RCC 7860 (cell line): ENCODE measurements at regions not wholly inside any gene's neighbourhood (a gene's known extent, or its start where the extent isn't known, plus 50 kb on each side); places are given as distances from the start of the nearest gene placed in this dataset.

Experiments used
- DNase-seq: peaks from one replicate; pipeline ENCODE4 v3.0.0-alpha.2; 2015; ENCODE audit warnings: low spot score
- FAIRE-seq: peaks from 2 replicates; lab custom pipeline; 2012; peaks lifted over from hg19 to GRCh38; lab: Jason Lieb, UNC

DNA sequence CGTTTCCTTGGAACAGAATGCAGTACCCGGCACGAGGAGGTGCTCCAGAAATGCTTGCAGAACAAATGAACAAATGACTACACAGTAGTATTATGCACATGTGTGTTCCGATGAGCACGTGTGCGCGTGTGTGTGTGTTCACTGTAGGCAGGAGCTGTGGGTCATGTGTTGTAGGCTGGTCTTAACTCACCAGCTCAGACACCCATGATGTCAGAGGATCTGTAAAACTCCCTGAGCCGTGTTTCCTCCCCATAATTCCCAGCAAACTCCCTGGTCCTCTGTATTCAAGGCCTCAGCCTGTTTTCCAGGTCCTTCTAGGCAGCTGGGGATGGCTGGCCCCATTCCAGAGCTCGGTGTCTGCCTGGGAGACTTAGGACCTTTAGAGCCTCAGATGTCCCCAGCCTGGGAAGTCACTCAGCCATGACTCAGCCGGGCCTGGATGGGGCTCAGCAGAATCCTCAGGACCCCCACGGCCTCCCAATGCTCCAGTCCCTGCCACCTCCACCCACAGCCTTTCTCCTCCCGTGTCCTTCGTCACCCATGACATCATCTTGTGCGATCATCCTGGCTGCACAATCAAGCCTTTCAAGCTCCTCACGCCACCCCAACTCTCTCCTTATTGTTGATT, 475.0 kb upstream of the SULF2 start:
- FAIRE-seq (no peak), DNase-seq (no peak)

DNA sequence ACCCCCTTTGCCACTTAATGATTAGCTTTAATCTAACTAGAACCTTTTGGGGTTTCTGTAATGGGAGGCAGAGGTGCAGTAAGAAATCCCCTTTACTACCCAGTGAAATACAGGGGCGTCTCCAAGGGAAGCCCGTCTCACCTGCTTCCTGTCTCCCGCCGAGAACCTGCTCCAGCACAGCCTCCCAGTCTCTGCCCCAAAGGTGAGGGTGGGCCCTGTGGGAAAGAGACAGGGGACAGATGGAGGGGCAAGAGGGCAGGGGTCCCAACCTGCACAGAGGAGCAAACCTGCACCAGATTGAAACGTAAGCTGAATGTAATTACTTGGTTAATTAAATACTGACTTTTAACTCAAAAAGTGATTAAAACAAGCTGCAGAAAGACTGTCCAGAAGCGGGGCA, 474.2 kb upstream of the SULF2 start:
- DNase-seq (no peak), FAIRE-seq (no peak)

DNA sequence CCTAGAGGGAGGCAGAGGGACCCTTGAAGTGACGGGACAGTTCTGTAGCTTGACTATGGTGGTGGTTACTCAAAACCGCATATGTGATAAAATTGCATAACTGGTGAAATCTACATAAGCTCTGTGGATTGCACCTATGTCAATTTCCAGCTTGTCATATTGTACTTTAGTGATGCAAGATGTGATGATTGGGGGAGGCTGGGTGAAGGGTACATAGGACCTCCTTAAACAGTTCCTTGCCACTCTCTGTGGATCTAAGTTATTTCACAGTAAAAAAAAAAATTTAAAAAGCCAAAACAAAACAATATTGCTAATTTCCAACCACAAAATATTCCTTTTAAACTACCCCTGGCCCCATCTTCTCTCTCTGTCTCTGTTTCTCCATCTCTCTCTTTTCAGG, 472.6 kb upstream of the SULF2 start:
- no peak for DNase-seq
- no peak for FAIRE-seq

DNA sequence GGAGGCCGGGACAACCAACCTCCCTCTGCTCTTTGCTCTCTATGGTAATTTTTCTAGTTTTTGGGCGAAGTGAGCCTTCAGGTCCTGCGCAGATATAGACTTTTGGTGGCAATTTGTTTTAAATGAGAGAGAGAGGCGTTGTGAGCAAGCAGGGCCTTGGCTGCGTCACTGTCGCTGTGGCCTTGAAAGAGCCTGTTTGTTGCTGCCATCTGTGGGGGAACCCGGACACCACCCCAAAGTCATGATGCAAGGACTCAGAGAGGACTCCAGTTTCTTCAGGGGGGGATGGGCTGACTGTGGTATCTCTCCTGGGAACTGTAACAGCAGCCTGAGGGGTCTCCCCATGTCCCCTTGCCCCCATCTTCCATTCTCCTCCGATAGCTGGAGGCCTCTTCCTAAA, 462.7 kb upstream of the SULF2 start:
- DNase-seq: no peak
- no peak for FAIRE-seq

DNA sequence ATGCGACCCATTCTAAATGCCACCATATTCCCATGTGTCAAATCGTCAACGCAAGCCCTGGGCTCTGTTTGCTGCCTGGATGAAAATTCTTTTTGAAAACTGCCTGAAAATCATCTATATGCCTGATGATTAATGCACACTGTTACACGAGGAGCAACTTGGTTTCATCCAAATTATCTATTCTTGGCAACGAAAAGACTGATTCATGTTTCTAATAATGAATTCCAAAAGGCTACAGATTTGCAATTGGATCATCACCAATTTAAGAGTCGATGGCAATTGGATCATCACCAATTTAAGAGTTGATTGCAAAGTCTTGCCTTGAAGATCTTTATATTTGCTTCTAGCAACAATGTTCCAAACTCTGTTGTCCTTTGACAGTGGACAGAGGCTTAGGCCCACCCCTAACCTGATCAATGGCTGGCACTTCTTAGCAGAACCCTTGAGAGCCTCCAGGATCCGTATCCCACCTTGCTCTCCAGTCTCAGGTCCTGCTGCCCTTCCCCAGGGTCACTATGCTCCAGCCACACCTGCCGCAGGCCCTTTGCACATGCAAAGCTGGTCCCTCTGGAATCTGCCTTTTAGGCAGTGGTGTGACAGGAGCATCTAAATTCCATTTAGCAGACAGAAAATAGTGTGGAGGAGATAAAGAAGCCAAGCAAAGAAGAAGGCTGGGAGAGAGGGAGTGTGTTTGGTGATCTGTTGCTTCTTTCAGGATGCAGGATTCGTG, 460.9 kb upstream of the SULF2 start:
- no peak for DNase-seq

DNA sequence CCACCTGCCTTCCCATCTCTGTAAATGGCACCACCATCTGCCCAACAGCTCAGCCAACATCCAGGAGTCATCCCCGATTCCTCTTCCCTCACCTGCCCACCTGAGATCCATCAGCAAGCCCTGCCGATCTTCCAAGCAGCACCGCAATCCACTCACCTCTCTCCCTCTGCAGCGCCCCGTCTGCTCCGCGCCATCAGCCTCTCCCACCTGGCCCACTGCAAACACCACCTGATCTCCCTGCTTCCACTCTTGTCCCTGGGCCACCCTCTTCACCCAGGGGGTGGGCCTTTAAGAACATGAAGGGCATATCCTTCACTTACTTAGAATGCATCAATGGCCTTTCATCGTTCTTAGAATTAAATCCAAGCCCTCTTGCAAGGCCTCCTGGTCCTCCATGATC, 457.3 kb upstream of the SULF2 start:
- FAIRE-seq: no peak
- DNase-seq: no peak

More for the DNA sequence above, 460.9 kb upstream of the SULF2 start:
- no peak for FAIRE-seq

DNA sequence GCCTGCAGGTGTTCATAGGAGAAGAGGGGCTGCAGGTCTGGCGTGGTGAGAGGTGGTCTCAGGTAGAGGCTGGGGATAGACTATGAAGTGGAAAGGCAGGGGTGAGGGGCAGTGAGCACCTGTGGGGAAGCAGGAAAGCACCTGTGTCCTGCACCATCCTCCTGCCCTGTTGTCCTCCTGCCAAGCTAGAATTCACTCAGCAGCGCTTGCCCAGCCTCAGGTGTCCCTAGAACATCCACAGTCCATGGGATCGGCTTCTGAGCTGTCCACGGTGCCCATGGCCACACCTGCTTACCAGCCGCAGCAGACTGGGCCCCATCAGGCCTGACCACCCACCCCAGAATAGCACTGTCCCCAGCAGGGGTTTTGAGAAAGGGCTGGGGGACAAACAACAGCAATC, 456.2 kb upstream of the SULF2 start:
- DNase-seq (no peak), FAIRE-seq (no peak)

DNA sequence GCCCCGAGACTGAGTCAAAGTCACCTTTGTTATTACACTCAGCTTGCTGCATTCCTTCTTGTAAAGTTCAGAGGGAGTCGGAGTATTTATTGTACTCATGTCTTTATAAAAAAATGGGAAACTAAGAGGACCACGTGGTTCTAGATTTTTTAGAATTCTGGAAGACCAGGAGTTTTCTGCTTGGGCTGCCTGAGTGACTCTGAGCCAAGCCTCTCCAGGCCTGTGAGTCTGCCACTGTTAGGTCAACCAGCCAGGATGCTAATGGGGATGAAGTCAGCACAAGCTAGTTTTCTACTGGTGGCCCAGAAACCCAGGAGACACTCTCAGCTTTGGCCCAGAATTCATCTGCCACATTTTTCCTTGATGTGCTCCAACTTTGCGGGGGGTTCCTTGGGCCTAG, 453.5 kb upstream of the SULF2 start:
- DNase-seq (no peak), FAIRE-seq (no peak)

DNA sequence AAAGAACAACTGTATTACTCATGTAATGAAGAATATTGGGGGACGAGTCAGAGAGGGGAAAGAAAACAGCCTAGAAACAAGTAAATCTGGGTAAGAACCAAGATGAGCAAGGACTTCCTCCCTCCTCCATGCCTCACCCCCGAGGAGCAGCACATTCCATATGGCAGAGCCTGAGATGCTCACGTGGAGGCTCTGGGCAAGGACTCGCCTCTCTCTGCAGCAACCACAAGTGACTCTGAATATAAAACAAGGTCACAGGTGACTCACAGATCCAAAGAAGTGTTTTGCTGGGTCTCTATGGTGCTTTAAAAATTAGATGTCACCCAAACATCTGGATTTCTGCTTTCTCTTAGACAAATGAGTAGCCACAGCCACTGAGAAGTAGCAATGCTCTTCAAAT, 453.0 kb upstream of the SULF2 start:
- no peak for FAIRE-seq

DNA sequence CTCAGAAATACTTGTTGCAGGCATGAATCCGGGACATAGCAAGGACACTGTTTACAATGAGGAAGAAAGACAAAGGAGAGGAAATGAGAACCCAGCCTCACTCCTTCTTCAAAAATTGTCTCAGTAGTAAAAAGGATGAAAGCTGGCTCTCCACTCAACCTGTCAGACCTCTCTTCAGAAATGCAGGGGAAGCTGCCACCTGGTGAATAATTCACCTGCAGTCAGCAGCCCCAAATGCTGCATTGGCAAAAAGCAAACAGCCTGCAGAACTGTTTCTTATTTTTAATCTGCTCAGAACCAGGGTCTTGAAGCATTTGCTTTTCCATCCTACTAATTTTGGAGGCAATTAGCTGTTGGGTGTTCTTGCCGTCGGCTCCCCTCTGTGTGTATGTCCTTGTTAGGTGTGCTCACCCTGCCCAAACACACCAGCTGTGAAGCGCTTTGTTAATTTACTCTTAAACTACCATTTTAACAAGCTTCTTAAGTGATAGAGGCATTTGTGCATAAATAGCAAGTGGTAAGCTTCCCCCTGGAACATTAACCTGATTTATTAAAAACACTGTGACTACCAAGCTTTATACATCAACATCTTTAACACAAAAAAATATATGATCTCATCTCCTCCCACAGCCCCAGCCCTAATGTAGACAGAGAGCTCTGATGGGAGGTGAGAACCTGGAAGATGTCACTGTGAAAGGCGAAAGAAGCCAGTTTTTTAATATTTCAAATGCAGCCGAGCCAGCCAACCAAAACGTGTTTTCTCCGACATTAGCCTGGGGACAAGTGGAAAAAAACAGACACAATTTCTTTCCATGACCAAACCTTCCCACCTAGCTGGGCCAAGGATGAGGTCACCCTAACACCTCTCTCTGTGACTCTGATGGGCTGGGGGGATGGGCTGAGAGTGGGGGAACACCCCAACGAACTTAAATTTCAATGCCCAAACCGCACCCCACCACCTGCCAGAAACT, 451.0 kb upstream of the SULF2 start:
- FAIRE-seq: no peak
- no peak for DNase-seq

More for the DNA sequence above, 453.0 kb upstream of the SULF2 start:
- no peak for DNase-seq

DNA sequence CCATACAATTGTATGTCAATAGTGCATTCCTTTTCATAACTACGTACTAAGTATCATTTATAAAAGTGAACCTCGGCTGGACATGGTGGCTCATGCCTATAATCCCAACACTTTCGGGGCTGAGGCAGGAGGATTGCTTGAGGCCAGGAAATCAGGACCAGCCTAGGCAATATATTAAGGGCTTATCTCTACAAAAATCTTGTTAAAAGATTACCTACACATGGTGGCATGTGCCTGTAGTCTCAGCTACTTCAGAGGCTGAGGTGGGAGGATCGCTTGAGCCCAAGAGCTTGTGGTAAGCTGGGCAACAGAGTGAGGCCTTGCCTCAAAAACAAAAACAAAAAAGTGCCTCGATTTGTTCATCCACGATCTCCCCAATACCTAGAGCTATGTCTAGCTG, 449.7 kb upstream of the SULF2 start:
- DNase-seq (no peak), FAIRE-seq (no peak)

DNA sequence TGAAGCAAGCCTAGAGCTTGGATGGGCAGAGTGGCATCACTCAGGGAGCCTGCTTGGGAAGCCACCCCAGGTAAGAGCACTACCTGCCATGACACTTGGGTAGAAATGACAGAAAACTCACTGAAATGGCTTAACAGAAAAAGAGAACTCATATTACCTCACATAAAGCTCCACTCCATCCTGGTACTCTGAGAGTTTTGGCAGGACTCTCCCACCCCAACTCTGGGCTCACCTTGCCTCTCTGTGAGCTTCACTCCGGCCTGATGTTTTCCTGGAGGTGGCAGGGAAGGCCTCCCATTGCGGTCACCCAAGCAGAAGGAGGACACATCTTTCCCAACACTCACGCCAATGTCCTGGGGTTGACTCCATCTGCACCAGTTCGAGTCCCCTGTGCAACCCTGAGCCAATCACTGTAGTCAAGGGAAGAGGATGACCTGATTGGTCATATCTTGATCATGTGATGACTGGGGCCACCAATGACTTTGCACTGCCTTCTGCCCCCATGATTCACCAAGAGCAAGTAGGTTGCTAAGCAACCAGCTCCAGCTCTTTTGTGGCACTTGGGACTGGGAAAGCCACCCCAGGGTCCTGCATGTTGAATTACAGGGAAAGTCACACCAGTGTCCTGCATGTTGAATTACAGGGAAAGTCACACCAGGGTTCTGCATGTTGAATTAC, 446.1 kb upstream of the SULF2 start:
- FAIRE-seq: no peak
- no peak for DNase-seq

DNA sequence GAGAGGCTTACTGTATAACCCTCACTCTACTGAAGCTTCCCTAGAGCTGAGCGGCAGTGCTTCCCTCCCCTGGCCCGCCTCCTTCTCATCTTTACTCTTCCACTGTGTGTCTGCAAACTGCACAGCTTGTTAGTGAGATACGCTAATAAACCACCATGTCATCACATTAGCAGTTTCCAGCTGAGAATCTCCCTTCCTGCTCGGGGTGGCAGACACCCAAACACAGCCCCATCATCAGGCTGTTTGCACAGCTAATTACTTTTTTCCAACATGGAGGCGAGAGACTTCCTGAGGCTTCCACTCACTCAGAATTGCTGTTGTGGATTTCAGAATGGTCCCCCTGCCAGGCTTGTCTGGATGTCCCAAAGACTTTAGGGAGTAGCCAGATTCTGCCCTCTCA, 444.9 kb upstream of the SULF2 start:
- FAIRE-seq (no peak), DNase-seq (no peak)

DNA sequence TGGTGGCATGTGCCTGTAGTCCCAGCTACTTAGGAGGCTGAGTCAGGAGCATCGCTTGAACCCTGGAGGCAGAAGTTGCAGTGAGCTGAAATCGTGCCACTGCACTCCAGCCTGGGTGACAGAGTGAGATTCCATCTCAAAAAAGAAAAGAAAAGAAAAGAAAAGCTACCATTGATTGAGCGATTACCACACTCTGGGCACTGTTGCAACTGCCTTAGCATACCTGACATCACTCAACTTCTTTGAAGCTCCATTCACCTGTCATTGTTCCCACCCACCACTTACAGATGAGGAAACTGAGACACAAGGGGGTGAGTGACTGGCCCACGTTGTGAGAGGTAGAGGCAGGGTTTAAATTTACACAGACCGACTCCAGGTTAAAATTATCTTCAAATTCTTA, 442.1 kb upstream of the SULF2 start:
- no peak for DNase-seq
- no peak for FAIRE-seq

DNA sequence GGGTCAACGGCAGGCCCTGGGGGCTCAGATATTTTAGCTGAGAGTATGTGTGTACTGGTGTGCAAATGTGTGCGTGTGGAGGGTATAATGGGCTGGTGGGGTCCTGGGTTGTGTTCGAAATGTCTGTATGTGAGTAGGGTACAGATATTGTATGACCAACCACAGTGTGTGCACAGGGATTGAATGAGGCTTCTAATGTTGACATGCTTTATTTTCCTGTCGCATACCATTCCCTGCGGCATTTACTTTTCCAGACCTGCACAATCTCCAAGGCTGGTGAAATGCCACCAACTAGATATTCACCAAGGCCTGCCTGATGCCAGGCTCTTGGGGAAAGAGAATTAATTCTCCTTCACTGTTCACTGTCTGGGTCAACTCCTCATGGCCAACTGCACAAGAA, 441.4 kb upstream of the SULF2 start:
- no peak for FAIRE-seq
- no peak for DNase-seq

DNA sequence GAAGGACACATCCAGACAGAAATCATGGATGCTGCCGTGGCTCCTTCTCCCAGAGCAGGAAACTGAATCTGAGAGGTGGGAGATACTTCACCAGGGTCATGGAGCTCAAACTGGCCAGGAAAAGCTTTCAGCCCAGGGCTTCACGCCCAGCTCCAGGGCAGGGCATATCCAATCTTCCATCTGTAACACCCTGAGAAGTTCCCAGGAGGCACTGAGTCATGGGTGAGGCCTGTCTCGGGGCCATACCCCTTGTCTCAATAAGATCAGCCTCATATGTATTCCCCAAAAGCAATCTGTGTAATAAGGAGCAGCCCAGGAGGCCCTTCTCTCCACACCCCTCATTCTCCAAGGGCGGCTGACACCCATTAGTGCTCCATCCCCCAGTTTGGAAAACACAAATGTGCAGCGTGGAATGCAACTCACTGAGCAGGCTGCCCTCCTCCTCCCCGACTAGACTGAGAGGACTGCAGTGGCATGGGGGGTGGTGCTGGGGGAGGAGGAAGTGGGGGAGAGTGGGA, 439.3 kb upstream of the SULF2 start:
- DNase-seq (no peak), FAIRE-seq (no peak)

DNA sequence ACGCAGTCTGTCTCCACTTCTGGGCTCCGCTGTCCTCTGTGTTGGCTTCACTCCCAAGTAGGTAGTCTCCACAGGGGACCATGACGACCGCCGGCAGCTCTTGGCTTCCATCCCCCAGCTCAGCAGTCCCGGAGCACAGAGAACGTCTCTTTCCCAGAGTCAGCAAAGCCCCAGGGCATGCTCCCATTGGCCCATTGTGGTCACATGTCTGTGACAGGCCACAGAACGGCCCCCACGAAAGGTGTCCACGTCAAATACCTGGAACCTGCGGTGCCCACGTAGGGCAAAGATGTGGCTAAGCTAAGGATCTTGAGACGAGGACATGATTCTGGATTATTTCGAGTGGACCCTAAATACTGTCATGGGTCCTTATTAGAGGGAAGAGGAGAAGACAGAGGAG, 438.4 kb upstream of the SULF2 start:
- no peak for FAIRE-seq

DNA sequence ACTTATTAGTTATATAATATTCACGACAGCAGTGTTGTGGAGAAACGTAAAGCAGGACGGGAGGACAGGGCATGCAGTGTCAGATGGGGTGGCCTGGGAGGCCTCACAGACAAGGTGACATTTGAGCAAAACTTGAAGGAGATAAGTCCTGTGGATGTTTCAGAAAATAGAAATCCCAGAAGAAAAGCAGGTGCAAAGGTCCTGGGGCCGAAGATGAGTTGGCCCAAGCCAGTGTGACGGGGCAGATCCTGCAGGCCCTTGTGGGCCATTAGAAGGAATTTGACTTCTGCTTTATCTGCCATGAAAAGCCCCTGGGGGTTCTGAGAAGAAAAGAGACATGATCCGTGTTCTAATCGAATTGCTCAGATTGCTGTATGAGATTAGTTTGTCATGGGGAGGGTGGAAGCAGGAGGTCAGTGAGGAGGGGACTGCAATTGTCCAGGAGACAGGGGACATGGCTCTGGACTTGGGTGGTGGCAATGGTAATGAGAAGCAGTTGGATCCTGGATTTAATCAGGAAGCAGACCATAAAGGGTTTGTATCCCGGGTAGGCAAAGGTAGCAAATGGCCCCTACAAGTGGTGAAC, 437.4 kb upstream of the SULF2 start:
- FAIRE-seq (no peak), DNase-seq (no peak)

More for the DNA sequence above, 438.4 kb upstream of the SULF2 start:
- DNase-seq: no peak

DNA sequence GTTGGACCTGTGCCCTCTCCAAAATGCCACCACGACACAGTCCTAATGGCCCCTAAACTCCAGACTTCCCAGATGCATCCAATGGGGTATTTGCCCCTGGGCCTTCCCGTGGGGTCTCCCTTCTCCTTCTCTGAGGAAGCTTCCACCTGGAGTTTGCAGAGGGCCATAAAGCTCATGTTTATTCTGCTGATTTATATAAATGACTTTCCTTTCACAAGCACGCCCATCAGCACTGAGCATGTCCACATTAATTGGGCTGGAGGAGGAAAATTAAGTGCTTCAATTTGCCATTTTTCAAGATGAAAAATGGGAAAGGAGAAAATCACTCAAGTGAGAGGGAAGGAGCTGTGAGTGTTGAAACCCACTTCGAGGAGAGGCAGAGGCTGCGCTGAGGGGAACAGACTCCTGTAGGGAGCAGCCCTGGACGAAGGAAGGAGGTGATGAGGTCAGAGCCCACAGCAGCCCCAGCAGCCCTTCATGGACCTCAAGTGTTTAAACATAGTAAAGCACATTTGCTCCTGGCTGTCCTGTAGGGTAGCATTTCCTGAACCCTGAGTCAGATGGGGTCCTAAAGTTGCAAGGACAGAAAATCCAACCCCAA, 434.9 kb upstream of the SULF2 start:
- DNase-seq: no peak
- no peak for FAIRE-seq

DNA sequence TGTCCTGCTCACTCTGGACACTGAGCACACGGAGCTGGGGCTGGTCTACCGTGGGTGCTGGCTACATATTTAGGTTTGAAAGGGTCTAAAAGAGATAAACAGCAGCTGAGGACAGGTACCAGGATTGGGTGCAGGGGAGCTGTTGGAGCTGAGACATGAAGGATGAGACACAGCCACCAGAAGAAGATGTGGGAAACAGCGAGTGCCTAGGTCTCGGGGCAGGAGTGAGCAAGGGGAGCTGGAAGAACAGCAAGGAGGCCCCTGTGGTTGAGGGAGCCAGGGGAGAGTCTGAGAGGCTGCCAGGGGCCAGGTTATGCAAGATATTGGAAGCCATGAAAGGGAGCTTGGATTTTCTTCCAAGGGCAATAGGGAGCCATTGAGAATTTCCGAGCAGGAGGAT, 434.0 kb upstream of the SULF2 start:
- FAIRE-seq (no peak), DNase-seq (no peak)
